Body of pancreas (tissue), 4 donors: ENCODE measurements at regions not wholly inside any gene's neighbourhood (a gene's known extent, or its start where the extent isn't known, plus 50 kb on each side); places are given as distances from the start of the nearest gene placed in this dataset.
"Not testable (repeated sequence)": the region's sequence is repeated elsewhere in the genome, so short reads cannot be mapped to it uniquely, and the experiment has no call there.

ENCODE experiments used
- ATAC-seq: fragments of 150-250 bp; one replicate; pipeline ENCODE4 v1.9.1; 2016
- DNase-seq, 4 donors: peaks; one replicate each; pipeline ENCODE4 v3.0.0-alpha.2; 2019
- H3K27ac ChIP-seq, 4 donors: fragments of 200-600 bp; sonication (generic); 1 replicate in 3 of 4; 2 replicates in 1 of 4; pipeline versions ENCODE4 v1.5.1 to v1.6.1; 2016 to 2019; ENCODE audit warnings: mild to moderate bottlenecking in 1 of 4, mixed read lengths in 1 of 4, moderate library complexity in 1 of 4
- H3K27me3 ChIP-seq, 2 donors: fragments of 200-600 bp; sonication (generic); one replicate each; pipeline ENCODE4 v1.6.0; 2016; ENCODE audit warnings: mild to moderate bottlenecking in 1 of 2
- H3K36me3 ChIP-seq, 2 donors: fragments of 200-600 bp; sonication (generic); replicated peaks in 1 of 2; 2 replicates each; pipeline ENCODE4 v1.5.1; 2016; ENCODE audit warnings: low read depth in 2 of 2; ENCODE audit not compliant: insufficient read depth in 1 of 2
- H3K4me1 ChIP-seq: fragments of 200-600 bp; sonication (generic); one replicate; pipeline ENCODE4 v1.6.0; 2016
- H3K4me3 ChIP-seq, 2 donors: fragments of 200-600 bp; sonication (generic); 1 replicate in 1 of 2; 2 replicates in 1 of 2; pipeline ENCODE4 v1.5.1; 2016 to 2019
- H3K9me3 ChIP-seq, 3 donors: fragments of 200-600 bp; sonication (generic); 1 replicate in 2 of 3; 2 replicates in 1 of 3; pipeline ENCODE4 v1.5.1; 2016
- POLR2A ChIP-seq, 3 donors: fragments of 450-650 bp; IDR thresholded peaks; one replicate each; pipeline ENCODE4 v1.6.1; 2016; ENCODE audit warnings: antibody characterized with exemption in 3 of 3, mild to moderate bottlenecking in 2 of 3
- WGBS, 2 donors: methylation state at CpG; one replicate each; pipeline ENCODE4 v1.1.5; 2017; 5-methylcytosine and 5-hydroxymethylcytosine counted together
- intact Hi-C: fragments of 100-400 bp; cut with DNase I; formaldehyde crosslinking; loops from one replicate; pipeline ENCODE4 v1.15.1; 2023
- TF ChIP-seq, protein P1 (sequence below), 7 experiments: fragments of 450-650 bp in 4 of 7; fragments of 200-600 bp in 3 of 7; sonication (generic) in 3 of 7; IDR thresholded peaks; one replicate each; pipeline ENCODE4 v1.5.1; 2016 to 2019; ENCODE audit warnings: antibody characterized with exemption in 7 of 7

DNA sequence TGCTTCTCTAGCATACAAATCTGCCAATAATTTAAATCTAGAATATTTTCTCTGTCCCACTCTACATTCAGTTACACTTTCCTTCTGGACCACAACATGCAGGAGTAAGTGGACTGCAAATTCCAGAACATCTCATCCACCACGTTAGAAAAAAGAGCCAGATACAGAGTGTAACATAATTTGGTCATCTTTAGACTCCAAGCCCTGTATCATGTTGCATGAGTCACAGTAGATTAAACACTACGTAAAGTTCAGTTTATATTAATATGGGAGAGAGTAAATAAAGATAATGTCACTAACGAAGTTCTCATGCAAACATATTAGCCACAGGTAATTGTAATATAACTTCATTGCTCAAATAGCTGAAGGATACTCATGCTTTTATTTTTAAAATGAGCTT, 327.0 kb downstream of the C6orf118 start:
- TF ChIP-seq, protein P1, sequence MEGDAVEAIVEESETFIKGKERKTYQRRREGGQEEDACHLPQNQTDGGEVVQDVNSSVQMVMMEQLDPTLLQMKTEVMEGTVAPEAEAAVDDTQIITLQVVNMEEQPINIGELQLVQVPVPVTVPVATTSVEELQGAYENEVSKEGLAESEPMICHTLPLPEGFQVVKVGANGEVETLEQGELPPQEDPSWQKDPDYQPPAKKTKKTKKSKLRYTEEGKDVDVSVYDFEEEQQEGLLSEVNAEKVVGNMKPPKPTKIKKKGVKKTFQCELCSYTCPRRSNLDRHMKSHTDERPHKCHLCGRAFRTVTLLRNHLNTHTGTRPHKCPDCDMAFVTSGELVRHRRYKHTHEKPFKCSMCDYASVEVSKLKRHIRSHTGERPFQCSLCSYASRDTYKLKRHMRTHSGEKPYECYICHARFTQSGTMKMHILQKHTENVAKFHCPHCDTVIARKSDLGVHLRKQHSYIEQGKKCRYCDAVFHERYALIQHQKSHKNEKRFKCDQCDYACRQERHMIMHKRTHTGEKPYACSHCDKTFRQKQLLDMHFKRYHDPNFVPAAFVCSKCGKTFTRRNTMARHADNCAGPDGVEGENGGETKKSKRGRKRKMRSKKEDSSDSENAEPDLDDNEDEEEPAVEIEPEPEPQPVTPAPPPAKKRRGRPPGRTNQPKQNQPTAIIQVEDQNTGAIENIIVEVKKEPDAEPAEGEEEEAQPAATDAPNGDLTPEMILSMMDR (IDR thresholded peaks at IDR 0.05): no peak
- no peak for TF ChIP-seq POLR2A (IDR thresholded peaks at IDR 0.05)
- DNase-seq (no peak), ATAC-seq (no peak)
- H3K9me3 ChIP-seq: no peaks in the 10 kb centered on the region
- H3K4me3 ChIP-seq: no peak overlapping the region
- no peak overlapping the region for H3K27ac ChIP-seq
- H3K27me3 ChIP-seq: no peaks in the 10 kb centered on the region
- WGBS, 2 donors: 41 to 44% methylated on average over 3 of the region's 3 CpGs
- intact Hi-C loops: no loop called here
- no peaks in the 10 kb centered on the region for H3K36me3 ChIP-seq
- no peaks in the 10 kb centered on the region for H3K4me1 ChIP-seq

DNA sequence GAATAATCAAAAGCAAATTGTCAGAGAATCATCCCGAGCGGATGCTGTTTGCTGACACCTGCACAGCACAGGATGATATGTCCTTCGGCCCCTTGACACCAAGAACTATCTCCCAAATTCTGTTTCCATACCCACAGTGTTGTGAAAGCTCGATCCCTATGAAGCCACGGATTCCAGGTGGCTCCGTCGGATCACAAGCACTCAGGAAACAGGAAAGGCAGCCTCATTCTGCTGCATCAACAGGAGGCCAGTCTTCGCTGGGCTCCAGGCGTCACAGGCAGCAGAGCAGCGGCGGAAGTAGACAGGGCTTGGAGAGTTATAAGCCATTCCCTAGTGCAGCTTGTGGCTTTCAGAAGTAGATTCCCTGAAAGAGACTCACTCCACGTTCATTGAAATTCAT, 342.3 kb downstream of the C6orf118 start:
- no peak for TF ChIP-seq POLR2A (IDR thresholded peaks at IDR 0.05)
- no peaks in the 10 kb centered on the region for H3K9me3 ChIP-seq
- ATAC-seq: no peak
- H3K4me3 ChIP-seq: no peak overlapping the region
- no peaks in the 10 kb centered on the region for H3K36me3 ChIP-seq
- intact Hi-C loops: no loop called here
- no peaks in the 10 kb centered on the region for H3K27me3 ChIP-seq
- no peak overlapping the region for H3K27ac ChIP-seq
- 47 to 66% methylated on average over 12 of the region's 12 CpGs for WGBS, 2 donors
- no peak for DNase-seq
- no peaks in the 10 kb centered on the region for H3K4me1 ChIP-seq

DNA sequence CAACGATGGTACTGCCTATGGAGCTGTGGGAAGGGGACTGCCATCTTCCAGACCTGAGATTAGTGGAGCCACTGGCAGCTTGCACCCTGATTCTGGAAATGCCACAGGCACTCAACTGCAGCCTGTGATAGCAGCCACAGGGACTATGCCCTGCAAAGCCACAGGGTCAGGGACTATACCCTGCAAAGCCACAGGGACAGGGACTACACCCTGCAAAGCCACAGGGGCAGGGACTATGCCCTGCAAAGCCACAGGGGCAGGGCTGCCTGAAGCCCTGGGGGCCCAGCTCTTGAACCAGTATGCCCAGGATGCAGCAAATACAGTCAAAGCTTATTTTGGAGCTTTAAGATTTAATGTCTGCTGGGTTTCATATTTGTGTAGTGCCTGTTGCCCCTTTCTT, 346.6 kb downstream of the C6orf118 start:
- TF ChIP-seq, protein P1 (IDR thresholded peaks at IDR 0.05): no peak
- no peak for TF ChIP-seq POLR2A (IDR thresholded peaks at IDR 0.05)
- 0 to 45% methylated on average over 1 of the region's 1 CpG for WGBS, 2 donors
- no peaks in the 10 kb centered on the region for H3K4me1 ChIP-seq
- intact Hi-C loops: no loop called here
- H3K4me3 ChIP-seq: no peak overlapping the region
- DNase-seq (no peak), ATAC-seq (no peak)
- no peak overlapping the region for H3K27ac ChIP-seq
- H3K9me3 ChIP-seq: no peaks in the 10 kb centered on the region
- H3K27me3 ChIP-seq: no peaks in the 10 kb centered on the region
- no peaks in the 10 kb centered on the region for H3K36me3 ChIP-seq

DNA sequence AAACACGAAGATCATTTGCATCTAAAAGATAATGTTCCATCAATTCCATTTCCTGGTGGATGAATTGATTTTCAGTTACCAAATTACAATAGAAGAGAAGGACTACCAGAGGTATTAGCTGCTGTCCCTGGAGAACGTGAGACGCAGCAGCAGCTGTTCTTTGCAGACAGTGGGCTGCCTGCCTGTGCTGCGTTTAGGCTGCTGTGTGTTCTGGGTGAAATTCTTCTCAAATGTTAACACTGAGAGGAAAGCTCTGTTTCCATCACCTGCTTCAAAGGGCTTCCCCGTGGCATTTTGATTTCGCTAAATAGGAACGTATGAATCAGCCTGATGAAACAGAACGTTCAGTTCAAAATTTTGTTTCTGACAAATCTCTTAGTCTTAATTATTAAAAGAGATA, 362.2 kb downstream of the C6orf118 start:
- WGBS, 2 donors: 53% methylated on average over 8 of the region's 8 CpGs
- no peaks in the 10 kb centered on the region for H3K9me3 ChIP-seq
- H3K27ac ChIP-seq: no peak overlapping the region

DNA sequence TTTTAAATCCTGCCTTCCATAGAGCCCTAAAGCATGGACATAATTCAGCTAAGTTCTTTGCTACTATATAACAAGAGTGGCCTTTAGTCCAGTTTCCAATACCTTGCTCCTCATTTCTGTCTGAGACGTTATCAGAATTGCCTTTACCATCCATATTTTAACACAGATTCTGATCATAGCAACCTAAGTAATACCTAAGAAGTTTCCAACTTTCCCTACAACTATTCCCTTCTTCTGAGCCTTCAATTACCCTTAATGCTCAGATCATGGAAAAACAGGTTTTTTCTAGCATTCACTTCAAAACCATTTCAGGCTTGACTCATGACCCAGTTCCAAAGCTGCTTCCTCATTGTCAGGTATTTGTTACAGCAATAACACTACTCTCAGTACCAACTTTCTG, 367.1 kb downstream of the C6orf118 start:
- Histone ChIP-seq H3K27ac (no peak overlapping the region), H3K9me3 (no peaks in the 10 kb centered on the region), H3K4me3 (no peak overlapping the region), H3K27me3 (no peaks in the 10 kb centered on the region), H3K4me1 (no peaks in the 10 kb centered on the region), H3K36me3 (no peaks in the 10 kb centered on the region)
- WGBS, 2 donors: 29 to 65% methylated on average over 1 of the region's 1 CpG
- intact Hi-C loops: no loop called here
- ATAC-seq (no peak), DNase-seq (no peak)
- TF ChIP-seq POLR2A (IDR thresholded peaks at IDR 0.05): no peak
- TF ChIP-seq, protein P1 (IDR thresholded peaks at IDR 0.05): no peak

More for the DNA sequence above, 362.2 kb downstream of the C6orf118 start:
- intact Hi-C loops: no loop called here
- Histone ChIP-seq H3K4me1 (no peaks in the 10 kb centered on the region), H3K36me3 (no peaks in the 10 kb centered on the region), H3K4me3 (no peak overlapping the region), H3K27me3 (no peaks in the 10 kb centered on the region)
- DNase-seq: no peak
- no peak for ATAC-seq
- TF ChIP-seq POLR2A (IDR thresholded peaks at IDR 0.05): no peak
- TF ChIP-seq, protein P1 (IDR thresholded peaks at IDR 0.05): no peak

DNA sequence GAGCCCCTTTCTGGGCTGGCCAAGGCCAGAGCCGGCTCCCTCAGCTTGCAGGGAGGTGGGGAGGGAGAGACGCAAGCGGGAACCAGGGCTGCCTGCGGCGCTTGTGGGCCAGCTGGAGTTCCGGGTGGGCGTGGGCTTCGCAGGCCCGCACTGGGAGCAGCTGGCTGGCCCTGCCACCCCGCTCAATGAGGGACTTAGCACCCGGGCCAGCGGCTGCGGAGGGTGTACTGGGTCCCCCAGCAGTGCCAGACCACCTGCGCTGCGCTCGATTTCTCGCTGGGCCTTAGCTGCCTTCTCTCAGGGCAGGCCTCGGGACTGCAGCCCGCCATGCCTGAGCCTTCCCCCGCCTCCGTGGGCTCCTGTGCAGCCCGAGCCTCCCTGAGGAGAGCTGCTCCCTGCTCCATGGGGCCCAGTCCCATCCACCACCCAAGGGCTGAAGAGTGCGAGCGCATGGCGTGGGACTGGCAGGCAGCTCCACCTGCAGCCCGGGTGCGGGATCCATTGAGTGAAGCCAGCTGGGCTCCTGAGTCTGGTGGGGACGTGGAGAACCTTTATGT, 376.1 kb downstream of the C6orf118 start:
- ATAC-seq, intact Hi-C loops, H3K4me3 ChIP-seq, H3K27me3 ChIP-seq, H3K27ac ChIP-seq, DNase-seq, H3K4me1 ChIP-seq, H3K36me3 ChIP-seq, H3K9me3 ChIP-seq: not testable (repeated sequence)
- 87 to 94% methylated on average over 10 to 27 of the region's 28 CpGs for WGBS, 2 donors
